H9 (cell line): ENCODE measurements at regions not wholly inside any gene's neighbourhood (a gene's known extent, or its start where the extent isn't known, plus 50 kb on each side); places are given as distances from the start of the nearest gene placed in this dataset.

Experiments used
- DNase-seq: peaks from one replicate; pipeline ENCODE4 v3.0.0-alpha.2; 2017
- H2AFZ ChIP-seq: one replicate; pipeline ENCODE4 v1.6.1; 2013; ENCODE audit warnings: mild to moderate bottlenecking, low read length, control low read depth, moderate library complexity
- H2AK5ac ChIP-seq: 2 replicates; pipeline ENCODE4 v1.6.1; 2013; ENCODE audit warnings: low read length, control low read depth, mixed read lengths; ENCODE audit not compliant: insufficient read length
- H2BK120ac ChIP-seq: one replicate; pipeline ENCODE4 v1.6.1; 2013; ENCODE audit warnings: low read depth, mild to moderate bottlenecking, low read length, control low read depth, inconsistent platforms; ENCODE audit not compliant: poor library complexity, severe bottlenecking
- H2BK12ac ChIP-seq: 2 replicates; pipeline ENCODE4 v1.6.1; 2013; ENCODE audit warnings: low read length, control low read depth, mixed read lengths, low read depth; ENCODE audit not compliant: insufficient read length
- H2BK15ac ChIP-seq: 2 replicates; pipeline ENCODE4 v1.6.1; 2013; ENCODE audit warnings: low read depth, low read length, control low read depth
- H2BK20ac ChIP-seq: one replicate; pipeline ENCODE4 v1.6.1; 2013; ENCODE audit warnings: low read depth, mild to moderate bottlenecking, low read length, control low read depth, inconsistent platforms; ENCODE audit not compliant: poor library complexity, severe bottlenecking
- H2BK5ac ChIP-seq: 2 replicates; pipeline ENCODE4 v1.6.1; 2013; ENCODE audit warnings: low read length, control low read depth, mixed read lengths; ENCODE audit not compliant: insufficient read length
- H3K14ac ChIP-seq: 2 replicates; pipeline ENCODE4 v1.6.1; 2013; ENCODE audit warnings: low read length, control low read depth; ENCODE audit not compliant: insufficient read depth
- H3K18ac ChIP-seq: 2 replicates; pipeline ENCODE4 v1.6.1; 2013; ENCODE audit warnings: low read depth, mild to moderate bottlenecking, mixed read lengths, low read length, control low read depth; ENCODE audit not compliant: insufficient read length
- H3K23ac ChIP-seq: 2 replicates; pipeline ENCODE4 v1.6.1; 2013; ENCODE audit warnings: low read length, control low read depth, mixed read lengths, low read depth; ENCODE audit not compliant: insufficient read length
- H3K23me2 ChIP-seq: 2 replicates; pipeline ENCODE4 v1.6.1; 2013; ENCODE audit warnings: low read depth, mild to moderate bottlenecking, mixed read lengths, low read length, control low read depth; ENCODE audit not compliant: insufficient read length, poor library complexity, severe bottlenecking
- H3K27ac ChIP-seq: 2 replicates; pipeline ENCODE4 v1.5.1; 2013; ENCODE audit warnings: low read length, control low read depth, mixed read lengths, low read depth; ENCODE audit not compliant: insufficient read length
- H3K27me3 ChIP-seq: 2 replicates; pipeline ENCODE4 v1.6.1; 2013; ENCODE audit warnings: low read length, control low read depth, inconsistent platforms; ENCODE audit not compliant: insufficient read depth
- H3K4ac ChIP-seq: 2 replicates; pipeline ENCODE4 v1.6.1; 2013; ENCODE audit warnings: low read depth, mild to moderate bottlenecking, control low read depth, inconsistent platforms, low read length, moderate library complexity
- H3K4me1 ChIP-seq: 2 replicates; pipeline ENCODE4 v1.6.1; 2013; ENCODE audit warnings: low read length, control low read depth, inconsistent platforms; ENCODE audit not compliant: insufficient read depth
- H3K4me2 ChIP-seq: 2 replicates; pipeline ENCODE4 v1.6.1; 2013; ENCODE audit warnings: low read length, control low read depth, mixed read lengths; ENCODE audit not compliant: insufficient read length, insufficient read depth
- H3K56ac ChIP-seq: 2 replicates; pipeline ENCODE4 v1.6.1; 2013; ENCODE audit warnings: low read depth, mild to moderate bottlenecking, mixed read lengths, low read length, control low read depth; ENCODE audit not compliant: insufficient read length
- H3K79me1 ChIP-seq: 2 replicates; pipeline ENCODE4 v1.6.1; 2013; ENCODE audit warnings: low read depth, mild to moderate bottlenecking, moderate library complexity, low read length, control low read depth, inconsistent platforms; ENCODE audit not compliant: insufficient read depth, poor library complexity, severe bottlenecking
- H3K79me2 ChIP-seq: 2 replicates; pipeline ENCODE4 v1.6.1; 2013; ENCODE audit warnings: low read length, control low read depth, inconsistent platforms; ENCODE audit not compliant: insufficient read depth
- H3K9ac ChIP-seq: 2 replicates; pipeline ENCODE4 v1.6.1; 2013; ENCODE audit warnings: low read length, control low read depth, mixed read lengths; ENCODE audit not compliant: insufficient read length; ENCODE audit errors: extremely low read depth
- H3K9me3 ChIP-seq: one replicate; pipeline ENCODE4 v1.6.1; 2013; ENCODE audit warnings: low read depth, low read length, inconsistent platforms; ENCODE audit not compliant: control insufficient read depth
- H3T11ph ChIP-seq: one replicate; pipeline ENCODE4 v1.6.1; 2013; ENCODE audit warnings: mild to moderate bottlenecking, low read length, control low read depth, inconsistent platforms
- H4K20me1 ChIP-seq: one replicate; pipeline ENCODE4 v1.6.1; 2013; ENCODE audit not compliant: control insufficient read depth, insufficient read length, insufficient read depth
- H4K5ac ChIP-seq: 2 replicates; pipeline ENCODE4 v1.6.1; 2013; ENCODE audit warnings: low read depth, mild to moderate bottlenecking, mixed read lengths, low read length, control low read depth; ENCODE audit not compliant: insufficient read length
- H4K8ac ChIP-seq: replicated peaks from 2 replicates; pipeline ENCODE4 v1.6.1; 2013; ENCODE audit warnings: low read length, control low read depth, mixed read lengths, low read depth; ENCODE audit not compliant: insufficient read length
- H4K91ac ChIP-seq: 2 replicates; pipeline ENCODE4 v1.6.1; 2013; ENCODE audit warnings: low read depth, mild to moderate bottlenecking, moderate library complexity, mixed read lengths, low read length, control low read depth; ENCODE audit not compliant: insufficient read length
- H3K27ac Mint-ChIP-seq, 3 experiments: 2 replicates in 2 of 3; 3 replicates in 1 of 3; pipeline ENCODE4 v1.8.0; 2020 to 2021; ENCODE audit warnings: mixed read lengths in 3 of 3, mild to moderate bottlenecking in 1 of 3, moderate library complexity in 1 of 3
- H3K27me3 Mint-ChIP-seq: 2 replicates; pipeline ENCODE4 v1.8.0; 2021; ENCODE audit warnings: low read depth, mild to moderate bottlenecking, moderate library complexity, mixed read lengths
- H3K36me3 Mint-ChIP-seq, 3 experiments: 2 replicates in 2 of 3; 3 replicates in 1 of 3; pipeline ENCODE4 v1.8.0; 2020 to 2021; ENCODE audit warnings: low read depth in 3 of 3, mixed read lengths in 3 of 3; ENCODE audit not compliant: insufficient read depth in 1 of 3
- H3K4me1 Mint-ChIP-seq, 2 experiments: 2 replicates each; pipeline ENCODE4 v1.8.0; 2020; ENCODE audit warnings: mixed read lengths in 2 of 2
- H3K4me3 Mint-ChIP-seq, 2 experiments: 2 replicates in 1 of 2; 3 replicates in 1 of 2; pipeline ENCODE4 v1.8.0; 2020 to 2021; ENCODE audit warnings: mild to moderate bottlenecking in 2 of 2, mixed read lengths in 2 of 2, moderate library complexity in 1 of 2
- H3K9me3 Mint-ChIP-seq, 2 experiments: 2 replicates in 1 of 2; 3 replicates in 1 of 2; pipeline ENCODE4 v1.8.0; 2020; ENCODE audit warnings: mild to moderate bottlenecking in 2 of 2, mixed read lengths in 2 of 2, moderate library complexity in 1 of 2
- WGBS: extraction: QIAGEN DNeasy Blood & Tissue Kit; methylation state at CpG from one replicate; pipeline ENCODE4 v1.1.7; 2013; ENCODE audit warnings: missing lambda C conversion rate, low lambda C conversion rate, mixed read lengths; ENCODE audit not compliant: insufficient read length; ENCODE audit errors: extremely low coverage; 5-methylcytosine and 5-hydroxymethylcytosine counted together
- TF ChIP-seq, protein P1 (sequence below): fragments of 200-600 bp; sonication (generic); conservative IDR thresholded peaks from 3 replicates; pipeline ENCODE4 v1.8.0; 2021; ENCODE audit warnings: antibody characterized with exemption, mild to moderate bottlenecking

DNA sequence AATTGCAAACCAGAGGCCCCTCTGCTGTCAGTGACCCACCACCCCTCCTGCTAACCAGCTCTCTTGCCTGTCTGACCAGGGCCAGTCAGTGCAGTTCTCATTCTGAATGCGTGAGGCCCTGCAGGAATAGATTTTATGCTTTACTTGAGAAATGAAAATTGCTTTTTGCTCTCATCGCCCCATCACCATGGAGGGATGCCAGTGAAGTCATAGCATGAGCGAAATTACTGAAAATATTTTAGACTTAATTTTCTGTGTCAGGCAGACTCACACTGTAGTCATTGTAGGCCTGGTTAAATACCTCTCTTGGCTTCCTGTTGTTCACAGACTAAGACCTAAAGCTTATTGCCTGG lies 490.5 kb upstream of the CDH5 start:
- Mint-ChIP-seq H3K27ac (no peak overlapping the region), H3K36me3 (no peaks in the 10 kb centered on the region; a peak in 1 of 7 replicates), H3K4me3 (no peak overlapping the region), H3K27me3 (no peaks in the 10 kb centered on the region; the same call in 1 of the 2 replicates), H3K4me1 (peaks cover 10 to 13% of the 10 kb centered on the region in 2 experiments), H3K9me3 (no peaks in the 10 kb centered on the region; a peak in 1 of 5 replicates)
- Histone ChIP-seq H3K27ac (no peak overlapping the region), H3K23me2 (no peaks in the 10 kb centered on the region), H3K4me1 (no peaks in the 10 kb centered on the region), H4K20me1 (no peaks in the 10 kb centered on the region), H3K9me3 (no peaks in the 10 kb centered on the region), H2BK15ac (no peak overlapping the region), H3K56ac (no peak overlapping the region), H3K79me2 (no peaks in the 10 kb centered on the region), H3K23ac (no peak overlapping the region), H3K4me2 (no peak overlapping the region), H4K8ac (no peak overlapping the region), H3T11ph (no peak overlapping the region), H3K27me3 (no peaks in the 10 kb centered on the region), H3K9ac (no peak overlapping the region), H4K5ac (no peak overlapping the region), H2AK5ac (no peak overlapping the region), H2BK20ac (no peak overlapping the region), H3K14ac (no peak overlapping the region), H2BK12ac (no peak overlapping the region), H3K18ac (no peak overlapping the region), H3K79me1 (no peaks in the 10 kb centered on the region), H2AFZ (no peak overlapping the region), H2BK5ac (no peak overlapping the region), H4K91ac (no peak overlapping the region), H3K4ac (no peak overlapping the region), H2BK120ac (no peak overlapping the region)
- TF ChIP-seq, protein P1, sequence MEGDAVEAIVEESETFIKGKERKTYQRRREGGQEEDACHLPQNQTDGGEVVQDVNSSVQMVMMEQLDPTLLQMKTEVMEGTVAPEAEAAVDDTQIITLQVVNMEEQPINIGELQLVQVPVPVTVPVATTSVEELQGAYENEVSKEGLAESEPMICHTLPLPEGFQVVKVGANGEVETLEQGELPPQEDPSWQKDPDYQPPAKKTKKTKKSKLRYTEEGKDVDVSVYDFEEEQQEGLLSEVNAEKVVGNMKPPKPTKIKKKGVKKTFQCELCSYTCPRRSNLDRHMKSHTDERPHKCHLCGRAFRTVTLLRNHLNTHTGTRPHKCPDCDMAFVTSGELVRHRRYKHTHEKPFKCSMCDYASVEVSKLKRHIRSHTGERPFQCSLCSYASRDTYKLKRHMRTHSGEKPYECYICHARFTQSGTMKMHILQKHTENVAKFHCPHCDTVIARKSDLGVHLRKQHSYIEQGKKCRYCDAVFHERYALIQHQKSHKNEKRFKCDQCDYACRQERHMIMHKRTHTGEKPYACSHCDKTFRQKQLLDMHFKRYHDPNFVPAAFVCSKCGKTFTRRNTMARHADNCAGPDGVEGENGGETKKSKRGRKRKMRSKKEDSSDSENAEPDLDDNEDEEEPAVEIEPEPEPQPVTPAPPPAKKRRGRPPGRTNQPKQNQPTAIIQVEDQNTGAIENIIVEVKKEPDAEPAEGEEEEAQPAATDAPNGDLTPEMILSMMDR = no peak
- no peak for DNase-seq
- WGBS = no CpG with 5 or more reads among the region's 3 CpGs
